ENCODE measurements at regions not wholly inside any gene's neighbourhood (a gene's known extent, or its start where the extent isn't known, plus 50 kb on each side); places are given as distances from the start of the nearest gene placed in this dataset.

DNA sequence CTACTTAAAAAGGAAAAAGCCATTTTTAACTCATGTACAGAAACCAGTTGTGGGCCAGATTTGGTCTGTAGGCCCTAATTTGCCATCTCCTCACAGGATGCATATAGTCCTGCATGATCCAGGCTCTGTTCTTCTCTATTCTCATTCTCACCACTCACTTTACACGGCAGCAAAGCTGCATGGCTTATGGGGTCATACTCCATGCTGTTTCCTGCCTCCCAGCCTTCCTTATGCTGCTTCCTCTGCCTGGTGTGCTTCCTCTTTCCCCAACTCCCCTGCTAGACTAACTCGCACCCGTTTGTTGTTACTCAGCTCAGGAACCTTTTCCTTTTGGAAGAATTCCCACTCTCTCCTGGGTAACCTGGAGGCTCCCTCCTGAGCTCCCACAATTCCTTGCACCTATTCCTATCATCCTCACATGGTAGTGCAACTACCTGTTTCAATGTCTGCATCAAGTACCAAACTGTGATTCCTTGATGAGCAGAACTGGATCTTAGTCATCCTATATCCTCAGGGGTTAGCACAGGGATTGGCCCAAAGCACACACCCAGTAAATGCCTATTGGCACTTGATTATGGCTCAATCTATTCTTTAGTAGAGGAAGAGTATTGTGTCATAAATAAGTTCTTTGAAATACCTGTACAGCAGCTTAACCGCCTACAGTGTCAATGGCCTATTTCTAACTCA is 172.1 kb upstream of the MITF start:
- no peak for DNase-seq

DNA sequence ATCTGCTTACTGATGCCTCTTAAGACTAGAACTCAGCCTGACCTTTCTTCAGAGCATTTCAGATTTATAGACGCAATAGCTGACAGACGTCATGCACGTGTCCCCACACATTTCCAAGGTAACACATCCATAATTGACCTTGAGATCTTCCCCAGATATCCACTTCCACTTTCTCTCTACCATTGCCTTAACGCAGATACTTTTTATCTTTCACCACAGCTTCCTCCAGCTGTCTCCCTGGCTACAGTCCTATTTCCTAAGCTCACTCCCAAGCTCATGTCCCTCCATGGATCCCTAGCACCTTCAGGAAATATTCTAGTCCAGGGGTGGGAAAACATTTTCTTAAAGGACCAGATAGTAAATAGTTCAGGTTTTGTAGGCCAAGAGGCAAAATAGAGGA is 173.0 kb upstream of the MITF start:
- no peak for DNase-seq

DNA sequence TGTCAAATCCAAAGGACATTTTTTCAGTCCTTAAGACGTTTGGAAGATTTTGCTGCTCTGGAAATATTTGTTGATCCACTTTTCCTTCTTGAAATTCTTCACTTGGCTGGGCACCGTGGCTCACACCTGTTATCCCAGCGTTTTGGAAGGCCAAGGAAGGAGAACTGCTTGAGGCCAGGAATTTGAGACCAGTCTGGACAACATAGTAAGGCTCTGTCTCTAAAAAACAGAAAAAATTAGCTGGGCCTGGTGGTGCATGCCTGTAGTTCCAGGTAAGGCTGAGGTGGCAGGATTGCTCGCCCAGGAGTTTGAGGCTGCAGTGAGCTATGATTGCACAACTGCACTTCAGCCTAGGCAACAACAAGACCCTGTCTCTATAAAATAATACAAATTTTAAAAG is 173.9 kb upstream of the MITF start:
- no peak for DNase-seq

DNA sequence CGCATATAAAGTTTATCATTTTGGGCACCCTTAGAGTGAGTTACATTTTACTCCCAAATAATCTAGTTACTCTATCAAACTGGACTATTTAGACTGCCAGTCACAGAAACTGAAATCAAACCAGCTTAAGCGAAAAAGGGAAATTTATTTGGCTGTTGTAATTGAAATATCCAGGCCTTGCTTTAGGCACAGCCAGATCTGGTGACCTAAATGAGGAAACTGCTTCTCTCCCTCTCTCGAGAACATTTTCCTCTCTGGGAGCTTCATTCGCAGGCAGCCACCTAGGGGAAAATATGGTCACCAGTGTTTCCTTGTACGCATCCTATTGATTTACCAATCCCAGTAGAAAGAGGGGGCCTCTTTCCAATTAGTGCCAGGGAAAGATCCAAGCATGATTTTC is 175.3 kb upstream of the MITF start:
- DNase-seq, result no peak

DNA sequence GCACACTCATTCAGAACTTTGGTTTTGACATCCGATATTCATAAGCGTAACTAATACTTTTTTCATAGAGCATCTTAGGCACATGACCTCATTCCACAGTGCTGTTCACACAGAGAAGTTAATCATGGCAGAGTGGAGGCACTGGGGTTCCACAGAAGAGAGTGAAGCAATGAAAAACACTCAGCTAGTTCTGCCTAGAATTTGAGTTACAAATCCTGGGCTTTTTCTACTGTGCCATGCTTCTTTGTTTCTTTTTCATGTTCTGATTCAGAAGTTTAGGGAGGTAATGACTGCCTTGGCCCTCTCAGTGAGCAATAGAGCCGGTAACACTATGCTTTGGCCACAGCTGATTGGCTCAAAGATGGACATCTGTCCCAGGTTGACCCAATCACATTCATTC is 176.1 kb upstream of the MITF start:
- DNase-seq, result no peak

DNA sequence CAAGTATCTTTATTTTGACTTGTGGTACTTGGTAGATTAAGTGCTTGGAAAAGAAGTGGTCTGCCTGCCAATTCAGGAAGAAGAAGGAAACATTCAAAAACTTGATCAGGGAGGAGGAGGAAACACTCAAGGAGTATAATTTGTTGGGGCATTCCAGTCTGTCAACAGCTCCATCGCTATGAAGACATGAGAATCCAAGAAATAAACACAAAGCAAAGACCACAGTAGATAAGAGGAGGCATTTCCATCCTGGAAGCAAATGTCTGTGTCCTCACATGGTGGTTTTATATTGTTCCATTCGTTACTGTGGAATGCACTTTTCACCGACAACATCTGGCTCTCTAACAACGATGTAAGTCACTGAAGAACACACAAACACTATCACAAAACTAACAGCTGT is 176.1 kb upstream of the FRMD4B start:
- DNase-seq, result no peak

DNA sequence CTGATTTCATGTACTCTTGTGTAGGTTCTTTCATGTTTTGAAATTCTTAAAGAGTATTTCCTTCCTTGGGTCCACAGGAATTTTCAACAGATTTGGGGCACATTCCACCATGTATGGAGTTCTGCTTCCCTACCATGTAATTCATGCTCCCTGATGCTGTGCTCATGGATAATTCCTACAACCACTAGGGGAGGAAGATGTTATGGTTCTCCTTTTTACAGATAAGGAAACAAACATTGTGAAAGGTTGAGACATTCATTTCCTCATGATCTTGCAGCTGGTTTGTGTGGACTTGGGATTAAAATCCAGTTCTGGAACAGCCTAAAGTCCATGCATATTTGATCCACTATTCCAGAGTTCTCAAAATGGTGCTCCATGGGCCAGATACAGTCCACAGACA is 174.9 kb upstream of the FRMD4B start:
- DNase-seq, result peak; percentile 2

DNA sequence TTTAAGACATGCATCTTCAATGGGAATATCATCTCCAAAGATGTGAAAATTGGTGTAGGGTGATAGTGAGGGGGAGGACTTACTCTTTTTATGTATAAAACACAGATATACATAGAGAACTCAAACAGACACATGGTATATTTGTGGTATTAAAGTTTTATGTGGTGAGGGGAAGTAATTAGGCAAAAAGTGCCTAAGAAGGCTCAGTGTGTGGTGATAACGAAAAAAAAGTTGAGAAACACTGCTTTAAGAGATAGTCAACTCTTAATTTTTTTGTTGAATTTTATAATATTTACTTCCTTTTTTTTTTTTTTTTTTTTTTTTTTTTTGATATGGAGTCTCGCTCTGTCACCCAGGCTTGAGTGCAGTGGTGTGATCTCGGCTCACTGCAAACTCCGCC is 174.2 kb upstream of the FRMD4B start:
- DNase-seq, result no peak

DNA sequence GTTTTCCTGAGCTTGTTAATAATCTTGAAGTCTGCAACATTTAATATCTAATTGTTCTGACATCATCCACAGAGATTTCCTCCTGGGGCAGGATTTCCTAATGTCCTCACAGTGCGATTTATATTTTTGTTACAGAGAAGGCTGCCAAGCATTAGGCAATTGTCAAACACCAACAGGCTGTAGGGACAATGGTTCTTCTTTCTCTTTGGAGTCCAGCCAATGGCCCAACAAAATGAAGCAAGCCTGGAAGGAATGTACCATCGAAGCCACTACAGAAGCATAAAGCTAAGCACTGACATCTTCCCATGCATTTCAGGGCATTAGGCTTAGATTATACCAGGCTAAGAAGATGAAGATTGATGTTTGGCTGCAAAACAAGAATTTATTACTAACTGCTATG is 173.0 kb upstream of the FRMD4B start:
- DNase-seq, result no peak

DNA sequence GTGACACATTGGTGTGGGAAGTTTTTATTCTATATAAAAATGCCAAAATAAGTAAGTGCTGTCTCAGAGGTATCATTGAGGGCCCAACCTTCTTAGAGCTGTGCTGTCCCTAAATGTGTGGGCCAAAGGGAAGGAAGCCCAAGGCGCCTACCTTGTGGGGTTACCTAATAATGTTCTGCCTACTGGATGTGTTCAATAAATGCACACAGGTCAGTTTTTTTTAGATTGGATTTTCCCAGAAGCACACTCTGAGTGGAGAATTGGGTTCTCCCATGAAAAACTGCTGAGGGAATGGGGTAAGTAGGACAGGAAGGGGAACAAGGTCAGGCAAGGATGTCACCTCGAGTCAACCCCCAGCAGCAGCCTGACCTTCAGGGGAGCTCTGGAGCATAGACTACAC is 168.7 kb upstream of the FRMD4B start:
- DNase-seq, result no peak

DNA sequence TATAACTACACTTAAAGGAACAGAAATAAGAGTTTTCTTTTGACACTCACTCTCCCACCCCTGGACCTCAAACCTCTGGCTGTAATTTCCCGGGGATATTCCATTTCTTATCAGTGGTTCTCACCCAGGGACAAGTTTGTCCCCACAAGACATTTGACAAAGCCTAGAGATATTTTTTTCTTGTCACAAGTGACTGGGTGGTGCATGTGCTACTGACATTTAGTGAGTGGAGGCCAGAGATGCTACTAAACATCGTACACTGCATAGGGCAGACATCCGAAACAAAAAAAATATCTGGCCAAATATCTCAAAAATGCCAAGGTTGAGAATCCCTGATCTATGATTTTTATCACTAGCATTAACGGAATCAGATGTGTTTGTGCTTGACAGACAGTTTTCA is 168.0 kb upstream of the FRMD4B start:
- DNase-seq, result no peak

DNA sequence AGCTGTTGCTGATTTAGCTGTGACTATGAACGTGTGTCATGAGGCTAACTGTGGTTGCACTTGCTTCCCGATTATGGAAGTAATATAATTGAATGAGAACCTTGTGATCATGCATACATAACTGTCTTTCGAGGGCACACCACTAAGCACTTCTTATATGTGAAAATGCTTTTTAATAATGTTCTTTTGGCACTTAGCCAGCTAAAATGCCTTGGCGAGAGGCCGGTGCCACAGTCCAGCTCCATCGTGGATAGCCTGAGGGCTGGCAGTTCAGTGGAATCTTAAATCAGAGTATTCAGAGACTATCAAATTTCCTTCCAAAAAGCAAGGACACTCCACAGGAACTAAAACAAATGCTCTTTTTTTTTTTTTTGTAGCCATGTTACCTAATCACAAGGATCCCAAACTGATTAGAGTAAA is 161.6 kb upstream of the FRMD4B start:
- DNase-seq, result no peak

DNA sequence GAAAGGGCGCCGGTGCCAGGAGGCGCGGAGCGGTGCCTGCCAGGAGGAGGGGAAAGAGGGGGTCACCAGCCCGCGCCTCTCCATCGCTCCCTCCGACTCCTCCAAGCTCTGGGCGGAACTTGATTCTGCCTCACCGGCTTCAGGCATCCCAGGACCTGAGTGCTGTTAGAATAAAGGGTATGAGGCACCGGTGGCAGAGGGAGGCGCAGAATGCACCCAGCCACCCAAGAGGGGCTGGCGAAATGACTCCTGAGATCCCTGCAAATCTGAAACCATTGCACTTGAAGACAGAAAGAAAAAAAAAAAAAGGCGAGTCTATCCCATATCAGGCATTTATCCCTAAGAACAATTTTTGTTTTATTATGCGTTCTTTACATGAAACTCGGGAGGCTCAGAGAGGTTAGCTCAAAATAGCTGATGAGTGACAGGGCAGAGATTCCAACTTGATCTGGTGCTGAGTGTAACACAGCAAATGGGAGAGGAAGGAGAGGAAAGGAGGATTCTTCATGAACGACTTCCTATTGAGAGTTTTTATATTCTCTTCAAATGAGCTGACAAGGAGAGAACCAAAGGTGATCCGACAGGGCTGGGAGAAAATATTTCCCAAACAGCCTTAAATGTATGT is 157.0 kb upstream of the FRMD4B start:
- DNase-seq, result no peak

DNA sequence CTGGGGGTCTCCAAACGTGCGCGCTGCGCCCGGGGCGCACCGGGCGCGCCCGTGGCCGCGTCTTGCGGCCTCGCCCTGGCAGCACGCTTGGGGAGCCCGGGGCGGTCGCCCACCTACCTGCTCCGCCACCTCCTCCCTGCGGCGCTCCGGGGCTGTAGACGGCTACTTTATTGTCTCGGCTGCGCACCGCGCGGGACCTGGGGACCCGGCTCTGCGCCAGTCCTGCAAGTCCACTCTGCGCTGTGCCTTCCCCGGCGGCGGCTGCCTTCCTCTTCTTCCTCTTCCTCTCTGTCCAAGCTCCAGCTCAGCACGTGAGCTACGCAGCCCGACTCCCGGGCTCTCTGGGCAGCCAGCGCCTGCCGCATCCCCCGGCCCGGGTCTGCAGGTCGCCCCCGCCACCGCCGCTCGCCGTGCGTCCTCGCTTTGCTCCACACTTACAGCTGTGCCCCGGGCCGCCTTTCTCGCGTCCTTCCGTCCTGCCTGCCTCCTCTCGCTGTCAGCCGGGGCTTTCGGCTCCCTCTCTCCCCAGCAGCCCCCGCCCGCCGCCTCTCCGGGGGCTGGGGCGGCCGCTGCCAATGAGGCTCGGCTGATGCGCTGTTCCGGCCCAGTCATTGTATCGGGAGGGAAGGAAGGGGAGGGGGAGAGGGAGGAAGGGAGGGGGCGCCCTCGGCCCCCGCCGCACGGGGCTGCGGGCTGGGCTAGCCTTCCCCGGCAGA is 156.4 kb upstream of the FRMD4B start:
- DNase-seq, result no peak

DNA sequence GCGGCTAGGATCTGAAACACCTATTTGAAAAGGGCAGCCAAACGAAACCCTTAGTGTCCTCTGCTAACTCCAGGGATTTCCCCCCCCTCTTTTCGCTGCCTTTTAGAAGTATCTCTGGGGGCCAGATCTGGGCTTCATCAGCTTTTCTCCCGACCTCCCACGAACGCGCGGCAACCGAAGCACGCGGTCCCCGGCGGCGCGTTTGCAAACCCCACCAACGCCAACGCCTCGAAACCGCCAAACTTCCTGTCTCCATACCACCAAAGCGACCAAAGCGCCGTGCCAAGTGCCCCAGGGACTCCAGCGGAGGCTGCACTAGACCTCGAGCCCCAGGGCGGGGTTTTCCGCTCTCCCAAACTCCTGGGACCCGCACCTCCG is 155.8 kb upstream of the FRMD4B start:
- DNase-seq, result no peak

DNA sequence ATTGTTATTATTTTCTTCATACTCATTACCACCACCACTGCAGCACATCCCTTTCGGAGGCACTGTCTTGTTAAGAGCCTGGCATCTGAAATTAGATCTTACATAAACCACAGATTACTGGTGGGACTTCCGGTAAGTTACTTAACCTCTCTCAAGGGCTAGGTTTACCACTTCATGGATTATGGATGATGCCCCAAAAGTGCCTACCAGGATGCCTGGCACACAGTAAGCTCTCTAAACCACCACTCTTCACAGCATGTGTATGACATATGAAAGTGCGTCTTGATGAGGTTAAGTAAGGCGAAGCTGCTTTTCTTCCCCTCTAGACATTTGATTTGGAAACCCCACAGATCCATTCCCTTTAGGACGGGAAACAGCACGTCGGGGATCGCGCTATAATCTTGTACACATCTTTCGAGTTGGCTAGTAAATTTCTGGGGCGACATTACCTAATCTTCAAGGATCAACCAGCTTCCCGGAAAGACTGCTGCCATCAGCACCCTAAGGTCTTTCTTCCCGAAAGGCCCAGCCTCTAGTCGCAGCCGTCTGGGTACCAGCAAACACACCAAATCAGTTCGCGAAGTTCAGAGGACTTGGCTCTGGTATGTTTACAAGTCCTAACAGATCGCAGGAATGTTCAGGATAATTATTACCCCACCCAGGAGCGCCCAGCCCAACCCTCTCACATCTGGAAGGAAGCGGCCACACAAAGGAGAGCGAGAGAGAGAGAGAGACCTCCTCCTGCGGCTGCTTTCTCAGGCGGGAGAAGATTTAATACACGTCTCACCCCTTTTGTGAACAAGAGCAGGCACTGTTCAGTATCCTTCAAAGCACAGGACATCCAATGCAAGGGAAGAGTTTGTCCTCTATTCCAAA is 155.1 kb upstream of the FRMD4B start:
- DNase-seq, result no peak

DNA sequence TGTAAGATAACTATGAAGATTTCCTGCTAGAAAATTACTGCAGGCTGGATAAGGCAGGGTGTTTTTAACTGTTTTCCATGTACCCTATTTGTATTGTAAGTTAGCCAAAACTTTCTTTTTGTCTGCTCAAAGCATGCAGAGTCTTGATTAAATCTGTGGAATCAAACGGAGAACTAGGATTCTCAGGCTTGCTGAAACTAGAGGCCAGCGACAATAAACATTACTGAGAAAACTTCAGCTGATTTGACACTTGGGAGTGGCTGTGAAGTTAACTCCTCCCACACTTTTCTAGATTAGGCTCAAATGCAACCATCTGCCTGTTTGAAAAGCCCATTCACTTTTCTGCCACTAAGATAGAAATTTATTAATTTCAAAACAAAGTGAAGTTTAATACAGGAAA is 153.2 kb upstream of the FRMD4B start:
- peak; percentile 27 for DNase-seq

DNA sequence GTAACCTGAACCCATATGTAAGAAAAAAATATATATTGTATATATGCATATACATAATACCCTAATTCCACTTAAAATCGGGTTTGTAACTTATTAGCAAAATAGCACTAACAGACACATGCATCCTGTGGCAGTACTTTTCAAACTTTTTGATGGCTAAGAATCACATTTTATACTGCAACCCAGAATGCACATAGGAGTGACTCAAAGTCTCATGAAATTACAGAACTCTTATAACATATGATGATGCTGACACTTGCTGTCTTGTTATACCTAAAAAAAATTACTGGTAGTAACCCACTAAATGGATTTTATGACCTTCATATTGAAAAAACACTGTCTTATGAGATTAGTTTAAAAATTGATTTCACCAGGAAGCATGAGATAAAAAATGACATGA is 152.4 kb upstream of the FRMD4B start:
- DNase-seq, result no peak

DNA sequence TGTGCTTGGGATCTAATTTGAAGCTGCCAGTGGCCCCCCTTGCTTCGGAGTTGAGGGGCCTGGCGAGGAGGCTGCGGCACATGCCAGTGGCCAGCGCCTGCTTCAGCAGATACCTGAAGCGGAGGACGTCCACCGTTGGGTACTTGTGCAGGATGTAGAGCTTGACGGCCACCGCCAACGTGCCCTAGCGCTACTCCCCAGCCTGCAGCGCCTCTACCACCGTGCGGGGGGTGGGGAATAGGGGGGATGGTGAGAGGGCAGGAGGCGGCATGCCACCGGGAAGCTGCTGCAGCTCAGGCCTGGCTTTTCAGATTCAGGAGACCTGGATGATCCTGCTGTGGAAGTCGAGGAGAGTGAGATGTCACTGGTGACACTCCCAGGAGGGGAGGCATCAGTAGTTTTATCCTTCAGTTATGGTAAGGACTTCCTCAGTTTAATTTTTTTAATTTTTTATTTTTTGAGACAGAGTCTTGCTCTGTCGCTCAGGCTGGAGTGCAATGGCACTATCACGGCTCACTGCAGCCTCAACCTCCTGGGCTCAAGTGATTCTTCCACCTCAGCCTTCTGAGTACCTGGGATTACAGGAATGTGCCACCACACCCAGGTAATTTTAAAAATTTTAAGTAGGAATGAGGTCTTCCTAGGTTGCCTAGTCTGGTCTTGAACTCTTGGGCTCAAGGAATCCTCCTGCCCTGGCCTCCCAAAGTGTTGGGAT is 150.6 kb upstream of the FRMD4B start:
- DNase-seq, result no peak

DNA sequence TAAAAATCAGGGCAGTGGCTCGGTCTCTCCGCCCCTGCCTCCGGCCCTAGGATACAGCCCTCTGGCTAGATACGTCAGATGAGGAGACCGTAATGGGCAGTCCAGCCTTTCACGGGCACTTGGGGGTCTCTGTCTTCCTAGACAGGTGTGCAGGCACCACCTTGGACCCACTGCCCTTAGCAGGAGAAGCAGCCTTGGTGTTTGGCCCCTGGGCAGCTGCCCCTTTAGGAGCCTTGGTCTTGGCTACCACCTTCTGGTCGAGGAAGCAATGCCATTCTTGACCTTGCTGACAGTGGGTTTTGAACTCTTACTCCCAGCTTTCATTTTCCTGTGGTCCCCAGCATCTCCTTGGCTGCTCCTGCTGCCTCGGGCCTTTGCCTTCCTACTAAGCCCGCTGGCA is 149.7 kb upstream of the FRMD4B start:
- no peak for DNase-seq

DNA sequence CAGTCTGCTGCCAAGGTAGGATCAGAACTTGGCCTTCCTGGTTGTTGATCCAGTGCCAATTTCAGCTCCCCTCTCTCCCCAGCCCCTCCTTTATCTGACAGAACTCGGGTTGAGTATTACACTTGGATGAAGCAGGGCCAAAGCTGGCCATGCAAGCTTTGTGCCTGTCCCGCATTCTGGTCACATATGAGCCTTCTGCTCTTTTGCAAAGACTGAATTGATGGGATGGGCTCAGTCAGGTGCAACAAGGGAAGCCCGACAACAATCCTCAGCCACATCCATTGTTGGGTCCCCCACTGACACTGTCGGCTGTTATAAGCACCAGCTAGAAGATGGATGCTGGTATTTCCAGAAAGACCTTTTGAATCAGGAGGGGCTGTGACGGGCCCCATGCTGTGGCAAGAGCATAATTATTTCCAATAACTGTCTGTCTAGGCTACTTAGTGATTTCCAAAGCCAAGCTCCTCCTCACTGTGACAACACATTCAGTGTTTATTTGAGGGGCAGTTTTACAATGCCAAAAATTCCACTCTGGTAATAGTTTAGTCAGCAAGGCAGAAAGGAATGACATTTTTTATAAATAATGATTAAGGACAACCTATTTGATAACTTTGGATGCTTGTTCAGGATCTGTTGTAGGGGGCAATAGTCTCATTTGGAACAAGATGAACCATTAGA is 146.8 kb upstream of the FRMD4B start:
- DNase-seq, result no peak
